IMR-90 (cell line): ENCODE measurements at regions not wholly inside any gene's neighbourhood (a gene's known extent, or its start where the extent isn't known, plus 50 kb on each side); places are given as distances from the start of the nearest gene placed in this dataset.

Source experiments
- ATAC-seq: fragments of 200-7000 bp; cut with Tn5 transposase; 2 replicates; pipeline ENCODE4 v1.9.1; 2020; ENCODE audit warnings: low read depth, mild to moderate bottlenecking, moderate library complexity
- BruUV-seq: library from RNA; stranded (reverse); fragments of 400-500 nt; replicated peaks from 2 replicates; lab custom pipeline; 2021; lab: Mats Ljungman, UMichigan
- CTCF ChIA-PET: fragments of 300-600 bp; formaldehyde crosslinking; extraction: SDS; loops from one replicate; lab custom pipeline; 2021; ENCODE audit warnings: antibody characterized with exemption; lab: Yijun Ruan, JAX
- POLR2A ChIA-PET: fragments of 300-600 bp; sonication (Branson Sonifier 250); formaldehyde crosslinking; loops from one replicate; lab custom pipeline; 2022; ENCODE audit warnings: antibody characterized with exemption; ENCODE audit not compliant: unreplicated experiment; lab: Charles Lee
- DNase-seq: peaks from one replicate; pipeline ENCODE4 v3.0.0; 2013
- H2AFZ ChIP-seq: replicated peaks from 2 replicates; pipeline ENCODE3; 2013; ENCODE audit warnings: low read length, mild to moderate bottlenecking; ENCODE audit not compliant: poor library complexity
- H2AK5ac ChIP-seq: 2 replicates; pipeline ENCODE4 v1.6.1; 2013; ENCODE audit warnings: low read depth, low read length, inconsistent platforms
- H2AK9ac ChIP-seq: replicated peaks from 2 replicates; pipeline ENCODE3; 2013; ENCODE audit warnings: mild to moderate bottlenecking, low read depth, low read length, moderate library complexity; ENCODE audit not compliant: poor library complexity
- H2BK120ac ChIP-seq: 2 replicates; pipeline ENCODE4 v1.6.1; 2013; ENCODE audit warnings: low read depth, low read length, inconsistent platforms
- H2BK15ac ChIP-seq: 3 replicates; pipeline ENCODE4 v1.6.1; 2013; ENCODE audit warnings: low read depth, low read length, inconsistent platforms
- H2BK20ac ChIP-seq: 2 replicates; pipeline ENCODE4 v1.6.1; 2013; ENCODE audit warnings: low read depth, mild to moderate bottlenecking, inconsistent platforms, low read length, moderate library complexity
- H2BK5ac ChIP-seq: 2 replicates; pipeline ENCODE4 v1.6.1; 2013; ENCODE audit warnings: mild to moderate bottlenecking, low read depth, low read length, inconsistent platforms; ENCODE audit not compliant: poor library complexity, severe bottlenecking
- H3K14ac ChIP-seq: replicated peaks from 2 replicates; pipeline ENCODE4 v1.6.1; 2013; ENCODE audit warnings: low read depth, low read length, inconsistent platforms
- H3K18ac ChIP-seq: 2 replicates; pipeline ENCODE4 v1.6.1; 2013; ENCODE audit warnings: low read depth, low read length, control low read depth
- H3K23ac ChIP-seq: 2 replicates; pipeline ENCODE4 v1.6.1; 2013; ENCODE audit warnings: low read depth, low read length, inconsistent platforms
- H3K27ac ChIP-seq: 2 replicates; pipeline ENCODE4 v1.5.1; 2013; ENCODE audit warnings: mild to moderate bottlenecking, control low read depth, low read length; ENCODE audit not compliant: insufficient read depth
- H3K27me3 ChIP-seq: 2 replicates; pipeline ENCODE4 v1.6.1; 2013; ENCODE audit warnings: low read length; ENCODE audit not compliant: control insufficient read depth, insufficient read depth
- H3K36me3 ChIP-seq: 2 replicates; pipeline ENCODE4 v1.6.1; 2013; ENCODE audit warnings: low read length, mixed read lengths; ENCODE audit not compliant: control insufficient read depth, insufficient read depth
- H3K4ac ChIP-seq: 2 replicates; pipeline ENCODE4 v1.6.1; 2013; ENCODE audit warnings: low read depth, low read length, inconsistent platforms
- H3K4me1 ChIP-seq: 2 replicates; pipeline ENCODE4 v1.6.1; 2013; ENCODE audit warnings: low read length, mixed read lengths; ENCODE audit not compliant: control insufficient read depth, insufficient read depth
- H3K4me2 ChIP-seq: 2 replicates; pipeline ENCODE4 v1.6.1; 2013; ENCODE audit warnings: low read depth, mild to moderate bottlenecking, control low read depth, low read length, moderate library complexity
- H3K4me3 ChIP-seq: 2 replicates; pipeline ENCODE4 v1.5.1; 2013; ENCODE audit warnings: low read depth, mild to moderate bottlenecking, control low read depth, low read length, moderate library complexity; ENCODE audit not compliant: insufficient read depth
- H3K56ac ChIP-seq: 2 replicates; pipeline ENCODE4 v1.6.1; 2013; ENCODE audit warnings: low read length, inconsistent platforms; ENCODE audit not compliant: insufficient read depth; ENCODE audit errors: extremely low read depth
- H3K79me1 ChIP-seq, 2 experiments: 2 replicates each; pipeline ENCODE4 v1.6.1; 2013; ENCODE audit warnings: low read length in 2 of 2, inconsistent platforms in 1 of 2, low read depth in 1 of 2
- H3K9ac ChIP-seq: 2 replicates; pipeline ENCODE4 v1.6.1; 2013; ENCODE audit warnings: low read depth, low read length, control low read depth
- H3K9me1 ChIP-seq: 2 replicates; pipeline ENCODE4 v1.6.1; 2013; ENCODE audit warnings: low read length, inconsistent platforms; ENCODE audit not compliant: insufficient read depth
- H3K9me3 ChIP-seq: 2 replicates; pipeline ENCODE4 v1.6.1; 2013; ENCODE audit warnings: low read length; ENCODE audit not compliant: control insufficient read depth, insufficient read depth
- H4K20me1 ChIP-seq: 2 replicates; pipeline ENCODE4 v1.6.1; 2013; ENCODE audit warnings: low read length, inconsistent platforms; ENCODE audit not compliant: insufficient read depth
- H4K5ac ChIP-seq: 2 replicates; pipeline ENCODE4 v1.6.1; 2013; ENCODE audit warnings: mild to moderate bottlenecking, low read depth, low read length, control low read depth
- H4K8ac ChIP-seq, 2 experiments: 2 replicates each; pipeline ENCODE4 v1.6.1; 2013; ENCODE audit warnings: low read depth in 2 of 2, low read length in 2 of 2, control low read depth in 1 of 2, inconsistent platforms in 1 of 2
- H4K91ac ChIP-seq: 2 replicates; pipeline ENCODE4 v1.6.1; 2013; ENCODE audit warnings: low read depth, low read length, inconsistent platforms; ENCODE audit not compliant: insufficient read depth
- CEBPB ChIP-seq: IDR thresholded peaks from 2 replicates; pipeline ENCODE4 v1.6.1; 2012; ENCODE audit warnings: low read depth, low read length, improper control_type of control experiment
- CHD1 ChIP-seq: IDR thresholded peaks from 2 replicates; pipeline ENCODE4 v1.6.1; 2012; ENCODE audit warnings: low read depth, low read length, improper control_type of control experiment
- CTCF ChIP-seq: conservative IDR thresholded peaks from 2 replicates; pipeline ENCODE4 v1.5.1; 2012; ENCODE audit warnings: mild to moderate bottlenecking, low read depth, low read length, improper control_type of control experiment
- ELK1 ChIP-seq: fragments of 150-350 bp; IDR thresholded peaks from 2 replicates; pipeline ENCODE4 v1.6.1; 2016; ENCODE audit warnings: low read depth, mild to moderate bottlenecking, low read length, moderate library complexity, borderline replicate concordance
- MAFK ChIP-seq: IDR thresholded peaks from 2 replicates; pipeline ENCODE4 v1.6.1; 2012; ENCODE audit warnings: low read depth, low read length, improper control_type of control experiment
- RFX5 ChIP-seq: IDR thresholded peaks from 2 replicates; pipeline ENCODE4 v1.8.0; 2012; ENCODE audit warnings: low read depth, mild to moderate bottlenecking, low read length, moderate library complexity
- SMC3 ChIP-seq: fragments of 150-350 bp; IDR thresholded peaks from 2 replicates; pipeline ENCODE4 v1.6.1; 2016; ENCODE audit warnings: low read depth, mild to moderate bottlenecking, antibody characterized with exemption, low read length, moderate library complexity
- USF2 ChIP-seq: fragments of 150-350 bp; IDR thresholded peaks from 2 replicates; pipeline ENCODE4 v1.6.1; 2017; ENCODE audit warnings: mild to moderate bottlenecking, antibody characterized with exemption, low read length, low read depth
- WGBS, 2 experiments: methylation state at CpG; one replicate each; pipeline versions ENCODE4 v1.1.5 to v1.1.7; 2013; ENCODE audit warnings: missing lambda C conversion rate in 2 of 2; ENCODE audit not compliant: insufficient read length in 1 of 2; ENCODE audit errors: extremely low coverage in 2 of 2; 5-methylcytosine and 5-hydroxymethylcytosine counted together
- dilution Hi-C: fragments of 300-500 bp; cut with HindIII; formaldehyde crosslinking; loops from one replicate; pipeline ENCODE4 v1.14.3; 2018; ENCODE audit warnings: low sequenced_read_pairs; ENCODE audit not compliant: unreplicated experiment
- in situ Hi-C: fragments of 300-500 bp; cut with MboI; formaldehyde crosslinking; loops from 3 replicates; pipeline ENCODE4 v1.14.3; 2019; ENCODE audit warnings: low sequenced_read_pairs, inconsistent platforms, mixed read lengths
- intact Hi-C: fragments of 100-400 bp; cut with micrococcal nuclease; formaldehyde crosslinking; loops from 2 replicates; pipeline ENCODE4 v1.10.0; 2022

GRCh38 chr20:12383821-12384220 is 466.1 kb downstream of the BTBD3 start:
- Histone ChIP-seq H3K9ac (no peak overlapping the region), H3K4me1 (no peaks in the 10 kb centered on the region), H4K20me1 (no peaks in the 10 kb centered on the region), H3K18ac (no peak overlapping the region), H2AK5ac (no peak overlapping the region), H3K9me1 (no peaks in the 10 kb centered on the region), H3K23ac (no peak overlapping the region), H3K27me3 (no peaks in the 10 kb centered on the region), H4K5ac (no peak overlapping the region), H2BK15ac (no peak overlapping the region), H4K8ac (no peak overlapping the region), H3K36me3 (no peaks in the 10 kb centered on the region), H2AFZ (no peak overlapping the region), H3K56ac (no peak overlapping the region), H3K27ac (no peak overlapping the region), H2BK5ac (no peak overlapping the region), H2AK9ac (no peak overlapping the region), H3K14ac (no peak overlapping the region), H4K91ac (no peak overlapping the region), H3K79me1 (no peaks in the 10 kb centered on the region), H3K4me2 (no peak overlapping the region), H3K4ac (no peak overlapping the region), H3K4me3 (no peak overlapping the region), H2BK120ac (no peak overlapping the region), H2BK20ac (no peak overlapping the region), H3K9me3 (peaks cover 4% of the 10 kb centered on the region)
- POLR2A ChIA-PET, result no interaction called here
- dilution Hi-C loops, result no loop called here
- no peak for ATAC-seq
- intact Hi-C loops, result no loop called here
- BruUV-seq, result no TSS peak
- DNase-seq, result no peak
- no CpG with 5 or more reads among the region's 1 CpG for WGBS, 2 experiments
- CTCF ChIA-PET, result no interaction called here
- no peak for TF ChIP-seq CHD1
- TF ChIP-seq CTCF, result no peak
- no peak for TF ChIP-seq SMC3
- TF ChIP-seq RFX5, result no peak
- TF ChIP-seq USF2, result no peak
- TF ChIP-seq CEBPB, result no peak
- no peak for TF ChIP-seq ELK1
- no peak for TF ChIP-seq MAFK
- in situ Hi-C loops, result no loop called here
